Brain microvascular endothelial cell (primary cell): ENCODE measurements at regions not wholly inside any gene's neighbourhood (a gene's known extent, or its start where the extent isn't known, plus 50 kb on each side); places are given as distances from the start of the nearest gene placed in this dataset.

ENCODE experiments used
- DNase-seq: peaks from one replicate; pipeline ENCODE4 v3.0.0-alpha.2; 2020
- H3K27ac ChIP-seq: fragments of 250-450 bp; sonication (Bioruptor Pico); 2 replicates; pipeline ENCODE4 v1.5.1; 2020; ENCODE audit warnings: mild to moderate bottlenecking, moderate library complexity
- H3K27me3 ChIP-seq: fragments of 250-450 bp; sonication (Bioruptor Pico); replicated peaks from 2 replicates; pipeline ENCODE4 v1.5.1; 2020; ENCODE audit warnings: mild to moderate bottlenecking
- H3K36me3 ChIP-seq: fragments of 250-450 bp; sonication (Bioruptor Pico); replicated peaks from 2 replicates; pipeline ENCODE4 v1.5.1; 2020; ENCODE audit warnings: mild to moderate bottlenecking
- H3K4me3 ChIP-seq: 2 replicates; pipeline ENCODE4 v1.5.1; 2011; ENCODE audit warnings: low read depth, mild to moderate bottlenecking, control low read depth, low read length, moderate library complexity
- in situ Hi-C: cut with HindIII; loops from 2 replicates; pipeline ENCODE4 v1.10.0; 2017; ENCODE audit warnings: low sequenced_read_pairs, low pct_ligation_motif_present
- TF ChIP-seq, protein P1 (sequence below): IDR thresholded peaks from 2 replicates; pipeline ENCODE4 v1.5.1; 2011; ENCODE audit warnings: low read depth, mild to moderate bottlenecking, moderate library complexity, low read length, control low read depth, inconsistent platforms; ENCODE audit errors: missing control alignments

- H3K27me3 ChIP-seq, result no peaks in the 10 kb centered on the region
These were observed 858.9 kb upstream of the PCDH7 start for GRCh38 chr4:29861307-29861706.

GRCh38 chr4:29867412-29867811 is 852.8 kb upstream of the PCDH7 start:
- in situ Hi-C loops, result no loop called here
- Histone ChIP-seq H3K36me3 (no peaks in the 10 kb centered on the region), H3K4me3 (no peak overlapping the region), H3K27ac (no peak overlapping the region), H3K27me3 (no peaks in the 10 kb centered on the region)
- no peak for DNase-seq
- TF ChIP-seq, protein P1, sequence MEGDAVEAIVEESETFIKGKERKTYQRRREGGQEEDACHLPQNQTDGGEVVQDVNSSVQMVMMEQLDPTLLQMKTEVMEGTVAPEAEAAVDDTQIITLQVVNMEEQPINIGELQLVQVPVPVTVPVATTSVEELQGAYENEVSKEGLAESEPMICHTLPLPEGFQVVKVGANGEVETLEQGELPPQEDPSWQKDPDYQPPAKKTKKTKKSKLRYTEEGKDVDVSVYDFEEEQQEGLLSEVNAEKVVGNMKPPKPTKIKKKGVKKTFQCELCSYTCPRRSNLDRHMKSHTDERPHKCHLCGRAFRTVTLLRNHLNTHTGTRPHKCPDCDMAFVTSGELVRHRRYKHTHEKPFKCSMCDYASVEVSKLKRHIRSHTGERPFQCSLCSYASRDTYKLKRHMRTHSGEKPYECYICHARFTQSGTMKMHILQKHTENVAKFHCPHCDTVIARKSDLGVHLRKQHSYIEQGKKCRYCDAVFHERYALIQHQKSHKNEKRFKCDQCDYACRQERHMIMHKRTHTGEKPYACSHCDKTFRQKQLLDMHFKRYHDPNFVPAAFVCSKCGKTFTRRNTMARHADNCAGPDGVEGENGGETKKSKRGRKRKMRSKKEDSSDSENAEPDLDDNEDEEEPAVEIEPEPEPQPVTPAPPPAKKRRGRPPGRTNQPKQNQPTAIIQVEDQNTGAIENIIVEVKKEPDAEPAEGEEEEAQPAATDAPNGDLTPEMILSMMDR, result peak; percentile 8

More at GRCh38 chr4:29861307-29861706, 858.9 kb upstream of the PCDH7 start:
- no peak overlapping the region for H3K27ac ChIP-seq
- TF ChIP-seq, protein P1, result no peak
- in situ Hi-C loops, result no loop called here
- H3K36me3 ChIP-seq, result no peaks in the 10 kb centered on the region
- H3K4me3 ChIP-seq, result no peak overlapping the region
- no peak for DNase-seq

- TF ChIP-seq, protein P1, result no peak
- H3K36me3 ChIP-seq, result no peaks in the 10 kb centered on the region
- no peaks in the 10 kb centered on the region for H3K27me3 ChIP-seq
- DNase-seq, result no peak
- no peak overlapping the region for H3K27ac ChIP-seq
- no peak overlapping the region for H3K4me3 ChIP-seq
- in situ Hi-C loops, result no loop called here
These were observed 819.8 kb upstream of the PCDH7 start for GRCh38 chr4:29900336-29900735.

GRCh38 chr4:29908276-29908675 is 811.9 kb upstream of the PCDH7 start:
- DNase-seq, result no peak
- no peak overlapping the region for H3K4me3 ChIP-seq
- no peak overlapping the region for H3K27ac ChIP-seq
- in situ Hi-C loops, result no loop called here
- TF ChIP-seq, protein P1, result no peak
- H3K36me3 ChIP-seq, result no peaks in the 10 kb centered on the region
- no peaks in the 10 kb centered on the region for H3K27me3 ChIP-seq

- no peak for DNase-seq
- H3K27ac ChIP-seq, result no peak overlapping the region
- H3K4me3 ChIP-seq, result no peak overlapping the region
- in situ Hi-C loops, result no loop called here
- H3K27me3 ChIP-seq, result no peaks in the 10 kb centered on the region
- no peaks in the 10 kb centered on the region for H3K36me3 ChIP-seq
- TF ChIP-seq, protein P1, result no peak
These were observed 792.3 kb upstream of the PCDH7 start for GRCh38 chr4:29927895-29928294.

- H3K36me3 ChIP-seq, result no peaks in the 10 kb centered on the region
- H3K27me3 ChIP-seq, result no peaks in the 10 kb centered on the region
- H3K27ac ChIP-seq, result no peak overlapping the region
- H3K4me3 ChIP-seq, result no peak overlapping the region
- TF ChIP-seq, protein P1, result no peak
- DNase-seq, result no peak
- in situ Hi-C loops, result no loop called here
These were observed 771.7 kb upstream of the PCDH7 start for GRCh38 chr4:29948451-29948850.
